H1 (cell line): ENCODE measurements at regions not wholly inside any gene's neighbourhood (a gene's known extent, or its start where the extent isn't known, plus 50 kb on each side); places are given as distances from the start of the nearest gene placed in this dataset.
A peak's percentile ranks its signal among the peaks of the same experiment; 100 is the strongest.

Source experiments
- CTCF ChIA-PET: fragments of 300-600 bp; sonication (Branson Sonifier 250); formaldehyde crosslinking; loops from one replicate; lab custom pipeline; 2021; ENCODE audit not compliant: partially characterized antibody; lab: Charles Lee
- POLR2A ChIA-PET: fragments of 300-600 bp; sonication (Branson Sonifier 250); formaldehyde crosslinking; loops from one replicate; lab custom pipeline; 2021; ENCODE audit warnings: inconsistent platforms; ENCODE audit not compliant: partially characterized antibody; lab: Charles Lee
- DNase-seq, 2 experiments: peaks; one replicate each; pipeline versions ENCODE4 v3.0.0 to v3.0.0-alpha.2; 2010 to 2022; ENCODE audit warnings: low spot score in 2 of 2, low read depth in 1 of 2, mixed read lengths in 1 of 2
- FAIRE-seq: peaks from 2 replicates; lab custom pipeline; 2011; peaks lifted over from hg19 to GRCh38; lab: Jason Lieb, UNC
- H2AFZ ChIP-seq: 2 replicates; pipeline ENCODE4 v1.8.1; 2012; ENCODE audit warnings: low read length, inconsistent platforms
- H2AK5ac ChIP-seq: 2 replicates; pipeline ENCODE4 v1.6.1; 2013; ENCODE audit warnings: low read depth, low read length
- H2BK120ac ChIP-seq: replicated peaks from 2 replicates; pipeline ENCODE3; 2013; ENCODE audit warnings: low read depth, low read length, inconsistent platforms
- H2BK12ac ChIP-seq: 2 replicates; pipeline ENCODE4 v1.6.1; 2013; ENCODE audit warnings: low read depth, low read length
- H2BK15ac ChIP-seq: 2 replicates; pipeline ENCODE4 v1.6.1; 2013; ENCODE audit warnings: low read length
- H2BK20ac ChIP-seq: 2 replicates; pipeline ENCODE4 v1.6.1; 2013; ENCODE audit warnings: low read length
- H2BK5ac ChIP-seq: 2 replicates; pipeline ENCODE4 v1.6.1; 2013; ENCODE audit warnings: low read depth, low read length
- H3K14ac ChIP-seq: 2 replicates; pipeline ENCODE4 v1.6.1; 2013; ENCODE audit warnings: inconsistent platforms; ENCODE audit not compliant: insufficient read length
- H3K18ac ChIP-seq: 2 replicates; pipeline ENCODE4 v1.6.1; 2013; ENCODE audit warnings: low read length; ENCODE audit errors: extremely low read depth
- H3K23ac ChIP-seq: 2 replicates; pipeline ENCODE4 v1.6.1; 2013; ENCODE audit warnings: inconsistent platforms; ENCODE audit not compliant: insufficient read length
- H3K23me2 ChIP-seq: 2 replicates; pipeline ENCODE4 v1.6.1; 2013; ENCODE audit warnings: low read depth, low read length
- H3K27ac ChIP-seq: 2 replicates; pipeline ENCODE4 v1.6.1; 2011; ENCODE audit warnings: low read depth, low read length, inconsistent platforms
- H3K27me3 ChIP-seq, 4 experiments: replicated peaks in 1 of 4; 1 replicate in 1 of 4; 2 replicates in 3 of 4; pipeline versions ENCODE4 v1.6.1 to v1.8.1; 2011 to 2013; ENCODE audit warnings: low read length in 3 of 4, mild to moderate bottlenecking in 3 of 4, inconsistent platforms in 2 of 4, mixed read lengths in 2 of 4, moderate library complexity in 1 of 4; ENCODE audit not compliant: control insufficient read depth in 3 of 4, insufficient read depth in 3 of 4; ENCODE audit errors: extremely low read depth in 1 of 4
- H3K36me3 ChIP-seq, 4 experiments: 2 replicates each; pipeline versions ENCODE4 v1.6.1 to v1.8.1; 2011 to 2013; ENCODE audit warnings: mild to moderate bottlenecking in 4 of 4, low read length in 3 of 4, moderate library complexity in 2 of 4, control low read depth in 1 of 4, inconsistent platforms in 1 of 4; ENCODE audit not compliant: insufficient read depth in 4 of 4, control insufficient read depth in 2 of 4
- H3K4ac ChIP-seq: replicated peaks from 2 replicates; pipeline ENCODE3; 2013; ENCODE audit warnings: low read length, low read depth, mixed read lengths, inconsistent platforms; ENCODE audit not compliant: insufficient read length
- H3K4me1 ChIP-seq, 4 experiments: replicated peaks in 1 of 4; 1 replicate in 1 of 4; 2 replicates in 3 of 4; pipeline versions ENCODE4 v1.6.1 to v1.8.1; 2011 to 2013; ENCODE audit warnings: low read length in 3 of 4, inconsistent platforms in 2 of 4, mixed read lengths in 1 of 4; ENCODE audit not compliant: insufficient read depth in 4 of 4, control insufficient read depth in 3 of 4
- H3K4me2 ChIP-seq, 2 experiments: 2 replicates each; pipeline versions ENCODE4 v1.6.1 to v1.8.1; 2011 to 2013; ENCODE audit warnings: low read depth in 2 of 2, low read length in 2 of 2, control low read depth in 1 of 2, inconsistent platforms in 1 of 2, mild to moderate bottlenecking in 1 of 2; ENCODE audit not compliant: insufficient read depth in 1 of 2
- H3K4me3 ChIP-seq, 4 experiments: fragments of 200-600, 300-600 bp in 1 of 4; sonication (generic), shearing (Covaris generic), sonication (Bioruptor Twin) in 1 of 4; 2 replicates each; pipeline versions ENCODE4 v1.5.1 to v1.8.1; 2011 to 2016; ENCODE audit warnings: low read length in 4 of 4, low read depth in 3 of 4, control low read depth in 2 of 4, inconsistent platforms in 2 of 4, mild to moderate bottlenecking in 2 of 4, mixed read lengths in 1 of 4, moderate library complexity in 1 of 4; ENCODE audit not compliant: insufficient read depth in 2 of 4; ENCODE audit errors: extremely low read depth in 1 of 4
- H3K56ac ChIP-seq: replicated peaks from 2 replicates; pipeline ENCODE3; 2013; ENCODE audit warnings: low read depth, mild to moderate bottlenecking, mixed read lengths, low read length, inconsistent platforms; ENCODE audit not compliant: insufficient read length
- H3K79me1 ChIP-seq: 2 replicates; pipeline ENCODE4 v1.6.1; 2013; ENCODE audit warnings: low read depth, low read length, control low read depth
- H3K79me2 ChIP-seq, 2 experiments: 2 replicates each; pipeline versions ENCODE4 v1.6.1 to v1.8.1; 2012 to 2013; ENCODE audit warnings: low read length in 2 of 2, mild to moderate bottlenecking in 2 of 2, inconsistent platforms in 1 of 2; ENCODE audit not compliant: insufficient read depth in 2 of 2, control insufficient read depth in 1 of 2
- H3K9ac ChIP-seq, 4 experiments: replicated peaks in 1 of 4; 1 replicate in 1 of 4; 2 replicates in 3 of 4; pipeline versions ENCODE4 v1.6.1 to v1.8.1; 2011 to 2013; ENCODE audit warnings: low read depth in 3 of 4, low read length in 3 of 4, control low read depth in 2 of 4, mild to moderate bottlenecking in 2 of 4, moderate library complexity in 2 of 4, inconsistent platforms in 1 of 4; ENCODE audit errors: extremely low read depth in 1 of 4
- H3K9me3 ChIP-seq, 2 experiments: 2 replicates each; pipeline versions ENCODE4 v1.6.1 to v1.8.1; 2012 to 2013; ENCODE audit warnings: mild to moderate bottlenecking in 2 of 2, moderate library complexity in 2 of 2, control low read depth in 1 of 2, inconsistent platforms in 1 of 2, low read depth in 1 of 2, low read length in 1 of 2, mixed read lengths in 1 of 2; ENCODE audit not compliant: insufficient read depth in 2 of 2
- H4K20me1 ChIP-seq, 2 experiments: replicated peaks in 1 of 2; 2 replicates each; pipeline versions ENCODE3 to v1.8.1; 2011 to 2013; ENCODE audit warnings: inconsistent platforms in 2 of 2, low read length in 2 of 2, mild to moderate bottlenecking in 1 of 2; ENCODE audit not compliant: insufficient read depth in 2 of 2, control insufficient read depth in 1 of 2
- H4K5ac ChIP-seq: 2 replicates; pipeline ENCODE4 v1.6.1; 2013; ENCODE audit warnings: low read length, low read depth, mixed read lengths, inconsistent platforms; ENCODE audit not compliant: insufficient read length
- H4K8ac ChIP-seq: 2 replicates; pipeline ENCODE4 v1.8.0; 2013; ENCODE audit warnings: mild to moderate bottlenecking, moderate library complexity, low read length, inconsistent platforms; ENCODE audit not compliant: insufficient read depth; ENCODE audit errors: extremely low read depth
- H4K91ac ChIP-seq: replicated peaks from 2 replicates; pipeline ENCODE3; 2013; ENCODE audit warnings: low read length, mixed read lengths, inconsistent platforms; ENCODE audit not compliant: insufficient read length
- WGBS, 2 experiments: shearing (Covaris generic) in 1 of 2; methylation state at CpG; one replicate each; pipeline versions ENCODE4 v1.1.6 to v1.1.7; 2013 to 2015; ENCODE audit warnings: low lambda C conversion rate in 2 of 2, mixed read lengths in 2 of 2, inconsistent platforms in 1 of 2, low coverage in 1 of 2, missing lambda C conversion rate in 1 of 2; ENCODE audit not compliant: insufficient replicate concordance in 2 of 2, insufficient coverage in 1 of 2, insufficient read length in 1 of 2; ENCODE audit errors: extremely low coverage in 1 of 2, missing lambda C conversion rate in 1 of 2; 5-methylcytosine and 5-hydroxymethylcytosine counted together

- peak overlapping the region; percentile 18 for H4K91ac ChIP-seq
- H3K9me3 ChIP-seq = no peaks in the 10 kb centered on the region
- no peak overlapping the region for H2AFZ ChIP-seq
- H2BK5ac ChIP-seq = no peak overlapping the region
- H3K14ac ChIP-seq = no peak overlapping the region
- H3K27me3 ChIP-seq = no peaks in the 10 kb centered on the region; a peak in 2 of 7 replicates
- no peak overlapping the region for H3K4ac ChIP-seq
- no peak overlapping the region for H2BK120ac ChIP-seq
- no peak overlapping the region for H4K5ac ChIP-seq
- H3K4me1 ChIP-seq = peaks cover 0 to 9% (median 3%) of the 10 kb centered on the region in 4 experiments; a peak in 4 of 7 replicates
- no peaks in the 10 kb centered on the region for H3K79me2 ChIP-seq
- ChIA-PET POLR2A (interaction anchor here (0.5 to 1.9 kb wide), 3 partner anchors 9 to 108 kb away, joined by 3 to 4 read pairs (median 4); no protein-coding TSS in a partner anchor), CTCF (interaction anchor here (1.0 to 1.8 kb wide), 2 partner anchors 25 to 39 kb away, joined by 3 to 6 read pairs; no protein-coding TSS in a partner anchor)
- H3K23me2 ChIP-seq = no peaks in the 10 kb centered on the region
- H4K20me1 ChIP-seq = no peaks in the 10 kb centered on the region
- no peaks in the 10 kb centered on the region for H3K36me3 ChIP-seq
- H3K56ac ChIP-seq = no peak overlapping the region
- H2BK12ac ChIP-seq = no peak overlapping the region; the same call in none of the 2 replicates
- FAIRE-seq (no peak), DNase-seq (no peak)
- H3K4me2 ChIP-seq = no peak overlapping the region
- H3K4me3 ChIP-seq = no peak overlapping the region
- H3K9ac ChIP-seq = no peak overlapping the region
- 82% methylated on average over 7 of the region's 7 CpGs; no CpG with 5 or more reads in 1 of the 2 experiments for WGBS, 2 experiments
- no peak overlapping the region for H2AK5ac ChIP-seq
- H3K27ac ChIP-seq = no peak overlapping the region
- H3K23ac ChIP-seq = no peak overlapping the region
- 0 out of 2 replicates have a peak overlapping the region, but pooled peaks have one; percentile 4 for H3K18ac ChIP-seq
- no peak overlapping the region for H2BK20ac ChIP-seq
- no peak overlapping the region for H2BK15ac ChIP-seq
- H4K8ac ChIP-seq = no peak overlapping the region
- H3K79me1 ChIP-seq = no peaks in the 10 kb centered on the region
Measured at GRCh38 chr20:1840817-1841553, 54.2 kb upstream of the SIRPA start.
